Chondrocyte (in vitro differentiated cells): ENCODE measurements at regions not wholly inside any gene's neighbourhood (a gene's known extent, or its start where the extent isn't known, plus 50 kb on each side); places are given as distances from the start of the nearest gene placed in this dataset.

ENCODE experiments used
- DNase-seq: peaks from one replicate; pipeline ENCODE4 v3.0.0; 2021; ENCODE audit warnings: mixed read lengths, low spot score
- H3K27ac Mint-ChIP-seq: one replicate; pipeline ENCODE4 v1.8.0; 2021; ENCODE audit warnings: mild to moderate bottlenecking, moderate library complexity, mixed read lengths; ENCODE audit not compliant: unreplicated experiment
- H3K27me3 Mint-ChIP-seq: 2 replicates; pipeline ENCODE4 v1.8.0; 2021; ENCODE audit warnings: low read depth, mixed read lengths
- H3K36me3 Mint-ChIP-seq: 2 replicates; pipeline ENCODE4 v1.8.0; 2021; ENCODE audit warnings: low read depth, mixed read lengths
- H3K4me1 Mint-ChIP-seq: 2 replicates; pipeline ENCODE4 v1.8.0; 2021; ENCODE audit warnings: low read depth, mild to moderate bottlenecking, mixed read lengths
- H3K4me3 Mint-ChIP-seq: one replicate; pipeline ENCODE4 v1.8.0; 2021; ENCODE audit warnings: mild to moderate bottlenecking, moderate library complexity, mixed read lengths; ENCODE audit not compliant: unreplicated experiment
- H3K9me3 Mint-ChIP-seq: 2 replicates; pipeline ENCODE4 v1.8.0; 2021; ENCODE audit warnings: low read depth, mixed read lengths
- TF ChIP-seq, protein P1 (sequence below): fragments of 200-600 bp; sonication (generic); IDR thresholded peaks from 2 replicates; pipeline ENCODE4 v1.5.0; 2021; ENCODE audit warnings: antibody characterized with exemption, mild to moderate bottlenecking, moderate library complexity

- TF ChIP-seq, protein P1, sequence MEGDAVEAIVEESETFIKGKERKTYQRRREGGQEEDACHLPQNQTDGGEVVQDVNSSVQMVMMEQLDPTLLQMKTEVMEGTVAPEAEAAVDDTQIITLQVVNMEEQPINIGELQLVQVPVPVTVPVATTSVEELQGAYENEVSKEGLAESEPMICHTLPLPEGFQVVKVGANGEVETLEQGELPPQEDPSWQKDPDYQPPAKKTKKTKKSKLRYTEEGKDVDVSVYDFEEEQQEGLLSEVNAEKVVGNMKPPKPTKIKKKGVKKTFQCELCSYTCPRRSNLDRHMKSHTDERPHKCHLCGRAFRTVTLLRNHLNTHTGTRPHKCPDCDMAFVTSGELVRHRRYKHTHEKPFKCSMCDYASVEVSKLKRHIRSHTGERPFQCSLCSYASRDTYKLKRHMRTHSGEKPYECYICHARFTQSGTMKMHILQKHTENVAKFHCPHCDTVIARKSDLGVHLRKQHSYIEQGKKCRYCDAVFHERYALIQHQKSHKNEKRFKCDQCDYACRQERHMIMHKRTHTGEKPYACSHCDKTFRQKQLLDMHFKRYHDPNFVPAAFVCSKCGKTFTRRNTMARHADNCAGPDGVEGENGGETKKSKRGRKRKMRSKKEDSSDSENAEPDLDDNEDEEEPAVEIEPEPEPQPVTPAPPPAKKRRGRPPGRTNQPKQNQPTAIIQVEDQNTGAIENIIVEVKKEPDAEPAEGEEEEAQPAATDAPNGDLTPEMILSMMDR, result no peak
- Mint-ChIP-seq H3K27ac (no peak overlapping the region), H3K27me3 (peaks cover 11% of the 10 kb centered on the region), H3K4me1 (peaks cover 18% of the 10 kb centered on the region), H3K9me3 (peaks cover 5% of the 10 kb centered on the region), H3K4me3 (no peak overlapping the region), H3K36me3 (no peaks in the 10 kb centered on the region)
- DNase-seq, result no peak
These were observed 160.3 kb downstream of the KATNAL1 start for GRCh38 chr13:30147015-30147414.

- H3K27ac Mint-ChIP-seq, result no peak overlapping the region
- peaks cover 5% of the 10 kb centered on the region for H3K9me3 Mint-ChIP-seq
- peaks cover 7% of the 10 kb centered on the region for H3K27me3 Mint-ChIP-seq
- no peak overlapping the region for H3K4me3 Mint-ChIP-seq
- H3K36me3 Mint-ChIP-seq, result no peaks in the 10 kb centered on the region
- TF ChIP-seq, protein P1, result no peak
- DNase-seq, result peak; percentile 37
- peaks cover 22% of the 10 kb centered on the region for H3K4me1 Mint-ChIP-seq
These were observed 161.5 kb downstream of the KATNAL1 start for GRCh38 chr13:30145709-30146367.

- Mint-ChIP-seq H3K27me3 (peaks cover 2% of the 10 kb centered on the region), H3K4me3 (no peak overlapping the region)
- TF ChIP-seq, protein P1, result no peak
These were observed 163.5 kb downstream of the KATNAL1 start for GRCh38 chr13:30143666-30144400.

DNA sequence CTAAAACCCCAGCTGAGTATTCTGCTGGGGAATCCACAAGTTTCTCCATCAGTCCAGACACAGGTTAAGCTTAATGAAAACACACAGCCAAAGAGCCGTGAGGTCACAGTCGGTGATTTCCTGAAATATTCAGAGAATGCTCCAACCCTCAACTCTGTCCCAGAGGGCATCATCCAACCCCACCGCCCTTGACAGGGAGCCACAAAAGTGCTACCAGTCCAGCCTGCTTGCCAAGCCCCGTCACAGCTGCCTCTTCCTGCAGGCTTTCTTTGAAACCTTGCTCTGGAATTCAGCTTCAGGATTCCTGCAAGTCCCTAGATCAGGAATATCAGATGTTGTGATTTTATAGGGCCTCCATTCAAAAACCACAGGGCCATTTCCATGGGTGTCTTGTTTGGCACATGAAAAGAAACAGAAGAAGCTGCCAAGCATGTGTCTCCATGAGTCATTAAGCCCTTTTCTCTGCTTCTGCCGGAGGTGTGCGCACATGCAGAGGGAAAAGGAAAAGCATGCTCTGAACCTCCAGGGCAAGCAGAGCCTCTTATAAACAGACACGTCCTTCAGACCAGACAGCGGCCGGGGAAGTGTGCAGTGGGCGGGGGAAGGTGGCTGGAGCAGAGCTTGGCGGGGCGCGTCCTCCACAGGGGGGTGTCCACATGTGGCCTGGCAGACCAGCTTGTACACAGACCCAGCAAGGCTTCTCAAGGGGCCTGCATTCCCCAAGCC, 164.7 kb downstream of the KATNAL1 start:
- TF ChIP-seq, protein P1, result no peak
- peaks cover 30% of the 10 kb centered on the region for H3K4me1 Mint-ChIP-seq
- peak overlapping the region; percentile 95 for H3K27ac Mint-ChIP-seq
- H3K9me3 Mint-ChIP-seq, result peaks cover 8% of the 10 kb centered on the region
- peak overlapping the region; percentile 0 for H3K4me3 Mint-ChIP-seq
- no peaks in the 10 kb centered on the region for H3K36me3 Mint-ChIP-seq
- DNase-seq, result peak; percentile 95
- peaks cover 2% of the 10 kb centered on the region for H3K27me3 Mint-ChIP-seq

More at GRCh38 chr13:30143666-30144400, 163.5 kb downstream of the KATNAL1 start:
- Mint-ChIP-seq H3K4me1 (peaks cover 22% of the 10 kb centered on the region), H3K36me3 (no peaks in the 10 kb centered on the region), H3K9me3 (peaks cover 8% of the 10 kb centered on the region), H3K27ac (peak overlapping the region; percentile 94)
- peak; percentile 13 for DNase-seq
